Spleen (tissue), 11 donors: ENCODE measurements at regions not wholly inside any gene's neighbourhood (a gene's known extent, or its start where the extent isn't known, plus 50 kb on each side); places are given as distances from the start of the nearest gene placed in this dataset.

ENCODE experiments used
- DNase-seq: peaks from one replicate; pipeline ENCODE4 v3.0.0-alpha.2; 2020
- H3K27ac ChIP-seq, 8 donors: fragments of 200-600 bp; sonication (generic) in 7 of 8; 1 replicate in 4 of 8; 2 replicates in 4 of 8; pipeline versions ENCODE4 v1.5.0 to v1.8.0; 2016 to 2021; ENCODE audit warnings: inconsistent platforms in 4 of 8, mild to moderate bottlenecking in 4 of 8, moderate library complexity in 1 of 8
- H3K27me3 ChIP-seq, 7 donors: fragments of 200-600 bp; sonication (generic) in 6 of 7; replicated peaks in 1 of 7; 1 replicate in 4 of 7; 2 replicates in 3 of 7; pipeline versions ENCODE4 v1.5.0 to v1.8.0; 2016 to 2021; ENCODE audit warnings: inconsistent platforms in 3 of 7, mild to moderate bottlenecking in 1 of 7
- H3K36me3 ChIP-seq, 6 donors: fragments of 200-600 bp; sonication (generic) in 5 of 6; 1 replicate in 4 of 6; 2 replicates in 2 of 6; pipeline versions ENCODE4 v1.5.0 to v1.8.0; 2016 to 2021; ENCODE audit warnings: inconsistent platforms in 2 of 6
- H3K4me1 ChIP-seq, 6 donors: fragments of 200-600 bp; sonication (generic) in 5 of 6; 1 replicate in 3 of 6; 2 replicates in 3 of 6; pipeline versions ENCODE4 v1.5.0 to v1.8.0; 2016 to 2021; ENCODE audit warnings: inconsistent platforms in 3 of 6
- H3K4me3 ChIP-seq, 8 donors: fragments of 200-600 bp; sonication (generic) in 7 of 8; 1 replicate in 4 of 8; 2 replicates in 4 of 8; pipeline versions ENCODE4 v1.5.0 to v1.8.0; 2016 to 2021; ENCODE audit warnings: inconsistent platforms in 4 of 8, mild to moderate bottlenecking in 4 of 8, moderate library complexity in 2 of 8
- H3K9me3 ChIP-seq, 8 donors: fragments of 200-600 bp; sonication (generic) in 7 of 8; 1 replicate in 4 of 8; 2 replicates in 4 of 8; pipeline versions ENCODE4 v1.5.0 to v1.8.0; 2016 to 2021; ENCODE audit warnings: inconsistent platforms in 4 of 8
- POLR2A ChIP-seq, 3 donors: fragments of 450-650 bp; IDR thresholded peaks; one replicate each; pipeline ENCODE4 v1.5.1; 2017; ENCODE audit warnings: antibody characterized with exemption in 3 of 3, mild to moderate bottlenecking in 1 of 3
- POLR2AphosphoS5 ChIP-seq, 3 donors: sonication (generic); formaldehyde crosslinking; IDR thresholded peaks; one replicate each; pipeline ENCODE4 v1.5.1; 2017; ENCODE audit warnings: antibody characterized with exemption in 3 of 3
- WGBS, 5 donors: extraction: QIAGEN DNeasy Blood & Tissue Kit in 3 of 5; methylation state at CpG; one replicate each; pipeline versions ENCODE4 v1.1.5 to v1.1.7; 2013 to 2018; 5-methylcytosine and 5-hydroxymethylcytosine counted together
- intact Hi-C: fragments of 100-400 bp; cut with DNase I; formaldehyde crosslinking; loops from one replicate; pipeline ENCODE4 v1.15.0; 2023; ENCODE audit warnings: low total_unique reads
- TF ChIP-seq, protein P1 (sequence below), 11 experiments: fragments of 200-600 bp in 7 of 11; fragments of 450-650 bp in 4 of 11; sonication (generic) in 4 of 11; IDR thresholded peaks in 8 of 11; conservative IDR thresholded peaks in 3 of 11; 1 replicate in 7 of 11; 2 replicates in 4 of 11; pipeline versions ENCODE4 v1.4.0 to v1.8.0; 2016 to 2021; ENCODE audit warnings: antibody characterized with exemption in 11 of 11, inconsistent platforms in 4 of 11, mild to moderate bottlenecking in 1 of 11
- donor health status: healthy with polysubstance abuse.
- donor health status: DM: no; HTN: no; CAD: no; lungs with moderate emphysema.
- donor health status: DM: no; HTN: no; CAD: no.
- donor health status: Bipolar disorder and iron deficiency.
- donor health status: healthy.
- donor health status: DM: no; HTN: no; CAD: no.
- donor health status: DM: yes; HTN: yes; CAD: no.

DNA sequence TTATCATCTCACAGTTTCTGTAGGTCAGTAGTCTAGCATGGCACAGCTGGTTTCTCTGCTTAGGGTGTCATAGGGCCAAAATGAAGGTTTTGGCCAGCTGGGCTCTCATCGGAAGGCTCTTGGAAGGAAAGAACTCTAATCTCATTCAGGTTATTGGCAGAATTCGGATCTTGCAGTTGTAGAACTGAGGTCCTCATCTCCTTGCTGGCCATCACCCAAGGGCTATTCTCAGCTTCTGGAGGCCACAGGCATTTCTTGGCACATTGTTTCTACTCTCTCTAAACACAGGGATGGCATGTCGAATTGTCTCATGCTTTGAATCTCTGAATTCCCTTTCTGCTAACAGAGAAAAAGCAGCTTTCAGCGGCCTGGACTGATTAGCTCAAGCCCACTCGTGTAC lies 258.0 kb upstream of the SMARCA2 start:
- no peaks in the 10 kb centered on the region for H3K36me3 ChIP-seq
- peaks cover 0 to 24% (median 13%) of the 10 kb centered on the region in 8 donors for H3K9me3 ChIP-seq
- no peaks in the 10 kb centered on the region for H3K27me3 ChIP-seq
- no peak for DNase-seq
- H3K27ac ChIP-seq: no peak overlapping the region
- WGBS, 5 donors: 77 to 91% (median 81%) methylated on average over 5 of the region's 5 CpGs
- no peaks in the 10 kb centered on the region for H3K4me1 ChIP-seq
- no peak overlapping the region for H3K4me3 ChIP-seq
- intact Hi-C loops: no loop called here
- TF ChIP-seq, protein P1, sequence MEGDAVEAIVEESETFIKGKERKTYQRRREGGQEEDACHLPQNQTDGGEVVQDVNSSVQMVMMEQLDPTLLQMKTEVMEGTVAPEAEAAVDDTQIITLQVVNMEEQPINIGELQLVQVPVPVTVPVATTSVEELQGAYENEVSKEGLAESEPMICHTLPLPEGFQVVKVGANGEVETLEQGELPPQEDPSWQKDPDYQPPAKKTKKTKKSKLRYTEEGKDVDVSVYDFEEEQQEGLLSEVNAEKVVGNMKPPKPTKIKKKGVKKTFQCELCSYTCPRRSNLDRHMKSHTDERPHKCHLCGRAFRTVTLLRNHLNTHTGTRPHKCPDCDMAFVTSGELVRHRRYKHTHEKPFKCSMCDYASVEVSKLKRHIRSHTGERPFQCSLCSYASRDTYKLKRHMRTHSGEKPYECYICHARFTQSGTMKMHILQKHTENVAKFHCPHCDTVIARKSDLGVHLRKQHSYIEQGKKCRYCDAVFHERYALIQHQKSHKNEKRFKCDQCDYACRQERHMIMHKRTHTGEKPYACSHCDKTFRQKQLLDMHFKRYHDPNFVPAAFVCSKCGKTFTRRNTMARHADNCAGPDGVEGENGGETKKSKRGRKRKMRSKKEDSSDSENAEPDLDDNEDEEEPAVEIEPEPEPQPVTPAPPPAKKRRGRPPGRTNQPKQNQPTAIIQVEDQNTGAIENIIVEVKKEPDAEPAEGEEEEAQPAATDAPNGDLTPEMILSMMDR (IDR thresholded peaks at IDR 0.05 in 8 of 11, conservative IDR thresholded peaks at IDR 0.05 in 3 of 11): no peak
- no peak for TF ChIP-seq POLR2A (IDR thresholded peaks at IDR 0.05)
- TF ChIP-seq POLR2AphosphoS5 (IDR thresholded peaks at IDR 0.05): no peak

DNA sequence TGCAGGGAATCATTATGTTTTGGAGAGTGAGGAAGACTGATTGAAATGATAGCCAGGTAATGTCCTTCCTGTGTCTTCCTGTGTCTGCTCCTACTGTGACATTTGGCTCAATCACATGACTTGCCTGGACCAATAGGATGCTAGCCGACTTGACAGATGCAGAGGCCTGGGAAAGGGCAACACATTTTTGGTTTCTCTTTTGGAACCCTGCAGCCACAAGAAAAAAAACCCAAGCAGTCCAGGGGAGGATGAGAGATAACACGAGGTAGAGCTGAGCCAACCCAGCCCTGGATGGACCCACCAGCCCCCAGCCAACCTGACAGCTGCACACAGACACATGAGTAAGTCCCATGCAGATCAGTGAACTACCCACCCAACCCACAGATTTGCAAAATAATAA lies 256.1 kb upstream of the SMARCA2 start:
- no peaks in the 10 kb centered on the region for H3K4me1 ChIP-seq
- no peak for TF ChIP-seq POLR2A (IDR thresholded peaks at IDR 0.05)
- no peak for TF ChIP-seq POLR2AphosphoS5 (IDR thresholded peaks at IDR 0.05)
- TF ChIP-seq, protein P1 (IDR thresholded peaks at IDR 0.05 in 8 of 11, conservative IDR thresholded peaks at IDR 0.05 in 3 of 11): no peak

DNA sequence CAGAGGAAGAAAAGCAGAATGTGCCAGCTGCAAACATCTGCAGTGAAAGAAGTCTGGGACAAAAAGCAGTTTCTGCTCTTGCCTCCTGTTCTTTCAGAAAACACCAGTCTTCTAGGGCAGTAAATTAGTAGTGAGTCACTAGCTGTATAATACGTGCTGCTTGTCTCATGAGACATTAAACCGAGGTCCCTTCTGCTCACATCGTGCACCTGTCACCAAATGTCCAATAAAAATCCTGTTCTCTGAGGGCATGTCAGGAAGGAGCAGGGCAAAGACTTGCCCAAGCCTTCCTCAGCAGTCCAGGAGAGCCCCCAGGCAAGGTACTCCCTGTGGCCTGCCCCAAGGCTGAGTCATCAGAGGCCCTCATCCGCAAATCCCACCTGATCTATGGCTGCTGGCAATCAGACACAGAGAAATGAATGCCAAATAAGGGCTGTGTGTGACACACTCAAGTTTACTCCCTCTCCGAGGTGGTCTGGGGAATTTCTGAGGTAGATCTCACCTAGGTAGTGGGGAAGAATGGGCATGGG lies 255.3 kb upstream of the SMARCA2 start:
- no peaks in the 10 kb centered on the region for H3K36me3 ChIP-seq
- WGBS, 5 donors: 81 to 86% (median 82%) methylated on average over 4 to 5 of the region's 5 CpGs

More for the DNA sequence above, 256.1 kb upstream of the SMARCA2 start:
- Histone ChIP-seq H3K36me3 (no peaks in the 10 kb centered on the region), H3K9me3 (peaks cover 0 to 11% (median 0%) of the 10 kb centered on the region in 8 donors), H3K4me3 (no peak overlapping the region), H3K27me3 (no peaks in the 10 kb centered on the region), H3K27ac (no peak overlapping the region)
- intact Hi-C loops: no loop called here
- DNase-seq: no peak
- WGBS, 5 donors: 64 to 79% (median 70%) methylated on average over 2 of the region's 2 CpGs

DNA sequence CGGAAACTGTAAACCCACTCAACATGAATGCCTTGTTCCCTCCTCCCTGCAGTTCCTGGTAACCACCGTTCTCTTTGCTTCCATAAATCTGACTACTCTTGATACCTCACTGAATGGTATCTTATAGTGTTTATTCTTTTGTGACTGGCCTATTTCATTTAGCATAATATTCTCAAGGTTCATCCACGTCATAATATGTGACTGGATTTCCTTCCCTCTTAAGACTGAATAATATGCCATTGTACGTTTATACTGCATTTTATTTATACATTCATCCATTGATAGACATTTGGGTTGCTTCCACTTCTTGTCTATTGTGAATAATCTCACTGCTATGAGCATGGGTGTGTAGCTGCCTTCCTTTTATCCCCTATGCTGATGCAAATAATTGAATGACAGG lies 253.3 kb upstream of the SMARCA2 start:
- H3K27me3 ChIP-seq: no peaks in the 10 kb centered on the region
- no peak overlapping the region for H3K4me3 ChIP-seq
- WGBS, 5 donors: 68 to 84% (median 78%) methylated on average over 4 of the region's 4 CpGs
- peaks cover 0 to 11% (median 0%) of the 10 kb centered on the region in 8 donors for H3K9me3 ChIP-seq
- no peak for DNase-seq
- intact Hi-C loops: no loop called here
- H3K36me3 ChIP-seq: no peaks in the 10 kb centered on the region
- no peaks in the 10 kb centered on the region for H3K4me1 ChIP-seq
- TF ChIP-seq, protein P1 (IDR thresholded peaks at IDR 0.05 in 8 of 11, conservative IDR thresholded peaks at IDR 0.05 in 3 of 11): no peak
- no peak for TF ChIP-seq POLR2AphosphoS5 (IDR thresholded peaks at IDR 0.05)
- no peak for TF ChIP-seq POLR2A (IDR thresholded peaks at IDR 0.05)
- H3K27ac ChIP-seq: no peak overlapping the region

More for the DNA sequence above, 255.3 kb upstream of the SMARCA2 start:
- intact Hi-C loops: no loop called here
- no peak overlapping the region for H3K27ac ChIP-seq
- H3K9me3 ChIP-seq: peaks cover 0 to 11% (median 0%) of the 10 kb centered on the region in 8 donors
- H3K4me3 ChIP-seq: no peak overlapping the region
- no peak for DNase-seq
- no peaks in the 10 kb centered on the region for H3K27me3 ChIP-seq
- TF ChIP-seq, protein P1 (IDR thresholded peaks at IDR 0.05 in 8 of 11, conservative IDR thresholded peaks at IDR 0.05 in 3 of 11): no peak
- TF ChIP-seq POLR2A (IDR thresholded peaks at IDR 0.05): no peak
- TF ChIP-seq POLR2AphosphoS5 (IDR thresholded peaks at IDR 0.05): no peak
- H3K4me1 ChIP-seq: no peaks in the 10 kb centered on the region
